T-helper 2 cell (primary cell): ENCODE measurements at regions not wholly inside any gene's neighbourhood (a gene's known extent, or its start where the extent isn't known, plus 50 kb on each side); places are given as distances from the start of the nearest gene placed in this dataset.

Source experiments
- DNase-seq, 5 experiments: peaks; one replicate each; pipeline versions ENCODE4 v3.0.0 to v3.0.0-alpha.2; 2012 to 2022

GRCh38 chr16:17847234-17847795 is 376.6 kb upstream of the XYLT1 start:
- no peak for DNase-seq

DNA sequence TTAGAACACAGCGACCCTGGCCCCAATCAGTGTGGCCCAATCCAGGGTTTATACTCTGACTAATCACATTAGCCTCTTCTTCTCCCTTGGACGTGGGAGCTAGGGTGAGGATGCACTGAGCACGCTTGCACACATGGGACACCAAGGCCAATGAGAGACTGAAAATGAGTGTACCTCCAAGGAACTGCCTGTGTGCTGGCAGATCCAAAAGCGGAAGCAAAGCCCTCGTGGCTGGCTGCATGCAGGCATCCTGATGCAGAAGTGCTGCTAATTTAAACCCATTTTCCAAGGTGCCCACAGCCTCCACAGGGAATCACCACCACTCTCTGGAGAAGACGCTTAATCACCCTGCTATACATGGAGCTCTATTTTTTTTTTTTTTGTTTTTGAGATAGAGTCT is 375.3 kb upstream of the XYLT1 start:
- no peak for DNase-seq

DNA sequence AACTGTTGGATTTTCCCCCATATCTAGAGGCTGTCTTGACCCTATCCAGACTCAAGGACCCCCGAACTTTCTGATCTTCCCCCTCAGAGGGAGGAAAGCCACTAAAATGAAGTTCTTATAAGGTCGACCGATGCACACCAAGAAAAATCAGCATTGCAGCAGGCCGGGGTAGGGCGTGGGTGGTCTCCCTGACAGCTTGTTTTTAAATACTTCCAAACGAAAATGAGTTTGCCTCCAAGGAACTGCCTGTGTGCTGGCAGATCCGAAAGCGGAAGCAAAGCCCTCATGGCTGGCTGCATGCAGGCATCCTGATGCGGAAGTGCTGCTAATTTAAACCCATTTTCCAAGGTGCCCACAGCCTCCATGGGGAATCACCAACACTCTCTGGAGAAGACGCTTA is 374.3 kb upstream of the XYLT1 start:
- DNase-seq = no peak

DNA sequence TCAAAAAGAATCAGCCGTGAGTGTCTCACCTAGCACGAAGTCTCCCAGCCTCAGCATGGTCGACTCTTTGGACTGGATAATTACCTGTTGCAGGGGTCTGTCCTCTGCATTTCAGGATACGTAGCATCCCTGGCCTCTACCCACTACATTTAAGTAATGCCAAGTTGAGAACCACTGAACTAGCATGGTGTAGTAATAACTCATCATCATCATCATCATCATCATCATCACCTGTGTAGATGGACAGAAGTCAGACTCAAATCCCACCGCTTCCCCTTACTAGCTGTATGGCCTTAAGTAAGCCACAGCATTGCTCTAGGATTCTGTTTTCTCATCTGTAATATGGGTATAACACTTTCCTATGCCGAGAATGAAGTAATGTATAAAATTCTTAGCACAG is 373.1 kb upstream of the XYLT1 start:
- no peak for DNase-seq

- no peak for DNase-seq
Observed at GRCh38 chr16:17839907-17840306, 369.1 kb upstream of the XYLT1 start.

- DNase-seq = no peak
Observed at GRCh38 chr16:17839272-17839671, 368.5 kb upstream of the XYLT1 start.

- DNase-seq = peak in 1 of 5 experiments; percentile 16
Observed at GRCh38 chr16:17836868-17837602, 366.3 kb upstream of the XYLT1 start.

DNA sequence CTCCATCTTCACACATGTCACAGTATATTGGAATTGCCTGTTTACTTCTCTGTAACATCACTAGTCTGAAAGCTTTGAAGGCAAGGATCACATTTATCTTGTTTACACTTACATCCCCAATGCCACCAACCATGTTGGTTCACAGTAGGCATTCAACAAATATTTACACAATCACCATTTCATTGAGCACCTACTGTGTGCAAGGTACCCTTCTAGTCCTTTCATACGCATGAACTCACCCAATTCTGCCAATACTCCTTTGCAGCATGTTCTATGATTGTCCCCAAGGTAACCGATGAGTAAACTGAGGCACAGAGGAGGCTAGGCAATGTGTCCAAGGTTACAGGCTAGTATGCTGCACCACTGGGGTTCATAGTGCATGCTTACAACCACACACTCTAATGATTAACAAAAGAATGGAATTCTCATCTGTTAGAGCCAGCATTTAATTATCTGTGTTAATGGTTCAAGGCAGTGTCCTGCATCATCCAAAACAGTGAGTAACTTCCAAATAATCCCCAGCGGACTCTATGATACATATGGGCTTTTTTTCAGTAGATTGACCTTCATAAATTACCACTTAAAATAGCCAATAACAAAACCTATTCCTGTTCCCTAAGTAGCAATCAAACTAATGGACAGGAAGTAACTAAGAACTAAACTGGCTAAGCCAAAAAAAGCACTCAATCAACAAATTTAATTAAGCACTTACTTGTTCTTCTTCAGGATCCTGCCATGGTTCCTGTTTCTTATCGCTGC is 364.5 kb upstream of the XYLT1 start:
- DNase-seq = no peak

DNA sequence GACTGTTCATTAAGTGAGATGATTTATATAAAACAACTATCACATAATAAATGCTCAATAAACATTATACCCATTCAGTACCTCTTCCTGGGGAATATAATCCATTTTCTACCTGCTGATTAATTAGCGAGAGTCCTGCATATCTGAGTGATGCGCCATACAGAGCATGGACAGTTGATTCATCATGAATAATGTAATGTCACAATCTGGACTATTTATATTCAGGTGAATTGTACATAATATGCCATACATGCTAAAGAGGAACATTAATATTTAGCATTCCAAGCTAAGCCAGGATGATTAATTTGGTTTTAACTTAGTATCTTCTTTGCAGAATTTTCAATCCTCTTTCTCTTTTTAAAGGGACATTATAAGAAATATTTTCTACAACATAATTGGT is 362.0 kb upstream of the XYLT1 start:
- no peak for DNase-seq

GRCh38 chr16:17831330-17831729 is 360.6 kb upstream of the XYLT1 start:
- DNase-seq = no peak

- no peak for DNase-seq
Observed at GRCh38 chr16:17830651-17831050, 359.9 kb upstream of the XYLT1 start.

- DNase-seq = no peak
Observed at GRCh38 chr16:17829811-17830210, 359.1 kb upstream of the XYLT1 start.

DNA sequence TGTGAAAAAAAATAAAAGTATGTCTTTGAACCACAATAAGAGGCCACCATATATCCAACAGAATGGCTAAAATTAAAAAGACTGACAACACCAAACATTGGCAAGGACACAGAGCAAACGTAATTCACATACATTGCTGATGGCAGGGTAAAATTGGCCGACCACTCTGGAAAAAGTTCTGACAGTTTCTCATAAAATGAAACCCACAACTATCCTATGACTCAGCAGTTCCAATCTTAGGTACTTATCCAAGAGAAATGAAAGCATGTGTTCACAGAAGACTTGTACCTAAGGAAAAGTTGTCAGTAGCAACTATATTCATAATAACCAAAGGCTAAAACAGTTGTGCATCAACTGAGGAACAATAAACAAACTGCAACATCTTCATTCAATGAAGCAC is 357.3 kb upstream of the XYLT1 start:
- no peak for DNase-seq

DNA sequence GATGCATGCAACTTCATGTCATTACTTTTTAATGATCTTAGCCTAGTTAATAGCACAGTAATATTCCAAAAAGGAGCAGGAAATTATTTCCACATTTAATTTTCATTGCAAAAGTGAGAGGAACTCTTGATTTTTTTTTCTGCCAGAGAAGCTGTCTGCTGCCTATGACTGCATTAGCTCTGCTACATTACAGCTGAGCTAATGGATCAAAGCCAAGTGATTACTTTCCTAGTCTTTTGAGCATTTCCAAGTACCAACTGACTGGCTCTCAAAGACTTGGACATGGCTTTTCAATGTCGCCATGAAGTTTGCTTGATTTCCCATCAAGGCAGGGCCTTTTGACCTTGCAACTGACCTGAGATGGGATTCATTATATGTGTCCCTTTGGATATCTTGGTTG is 356.6 kb upstream of the XYLT1 start:
- DNase-seq = no peak

DNA sequence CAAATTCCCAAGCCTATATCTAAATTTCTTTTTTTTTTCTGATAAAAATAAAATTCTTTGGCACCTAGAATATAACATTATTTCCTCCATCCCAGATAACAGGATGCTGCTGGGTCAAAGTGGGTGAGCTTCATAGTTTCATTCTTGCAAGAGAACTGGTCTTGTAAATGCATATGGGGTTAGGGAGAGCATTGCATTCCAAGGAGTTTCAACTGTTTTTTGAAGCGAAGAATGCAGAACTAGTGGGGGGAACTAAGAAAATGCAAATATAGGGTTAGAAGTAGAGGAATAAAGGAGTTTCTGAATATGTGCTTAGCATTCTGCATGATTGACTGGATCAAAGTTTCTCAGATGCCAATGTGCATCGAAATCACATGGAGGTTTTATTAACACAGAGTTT is 347.2 kb upstream of the XYLT1 start:
- no peak for DNase-seq

DNA sequence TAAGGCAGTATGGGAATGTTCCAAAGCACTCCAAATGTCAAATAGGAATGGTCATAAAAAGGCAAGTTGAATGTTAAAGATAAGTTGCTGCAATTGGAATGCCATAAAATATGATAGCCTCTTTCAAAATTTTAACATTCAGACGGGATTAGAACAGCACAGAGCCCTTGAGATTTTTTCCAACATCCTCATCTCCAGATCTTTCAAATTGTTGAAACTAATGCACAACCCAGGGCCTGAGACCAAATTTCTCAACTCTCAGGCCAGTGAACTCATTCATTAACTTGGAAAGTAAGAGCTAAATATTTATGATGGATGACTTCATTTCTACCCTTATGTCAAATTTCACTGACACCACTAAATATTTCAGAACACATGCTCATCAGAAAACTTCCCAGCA is 346.5 kb upstream of the XYLT1 start:
- no peak for DNase-seq

GRCh38 chr16:17812771-17813170 is 342.0 kb upstream of the XYLT1 start:
- no peak for DNase-seq

GRCh38 chr16:17804857-17805256 is 334.1 kb upstream of the XYLT1 start:
- DNase-seq = no peak

DNA sequence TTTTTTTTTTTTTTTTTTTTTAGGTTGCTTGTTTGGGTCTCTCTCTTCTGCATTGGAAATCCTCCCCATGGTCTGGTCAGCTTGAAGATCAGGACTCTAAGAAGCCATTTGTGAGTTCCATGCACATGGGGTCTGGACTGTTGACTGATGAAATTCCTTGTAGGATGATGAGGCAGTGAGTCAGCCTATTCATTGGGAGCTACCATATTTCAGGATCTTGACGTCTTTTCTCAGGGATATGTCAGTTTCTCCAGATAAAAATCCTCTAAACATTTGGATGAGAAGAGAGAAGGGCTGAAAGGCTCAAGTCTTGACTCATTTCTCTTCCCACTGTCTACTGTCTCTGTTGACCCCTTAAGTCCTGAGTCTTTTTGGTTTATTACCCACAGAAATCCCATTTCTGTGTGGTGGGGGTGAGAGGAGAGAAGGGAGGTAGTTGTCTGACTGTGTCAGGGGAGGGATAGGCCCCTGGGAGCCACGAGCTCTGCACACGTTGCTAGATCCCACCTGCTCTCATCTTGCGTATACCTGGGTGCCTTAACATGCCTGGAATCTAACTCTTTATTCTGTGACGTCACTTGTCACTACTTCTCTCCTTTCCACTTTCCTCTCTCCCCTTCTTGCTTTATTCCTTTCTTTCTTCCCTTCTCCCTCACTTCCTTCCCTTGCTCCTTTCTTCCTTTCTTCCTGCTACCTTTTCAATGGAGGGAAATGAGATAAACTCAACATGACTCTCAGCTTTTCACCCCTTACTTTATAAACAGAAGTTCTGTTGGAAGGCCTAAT is 333.1 kb upstream of the XYLT1 start:
- DNase-seq = no peak

GRCh38 chr16:17802571-17802970 is 331.8 kb upstream of the XYLT1 start:
- DNase-seq = no peak

DNA sequence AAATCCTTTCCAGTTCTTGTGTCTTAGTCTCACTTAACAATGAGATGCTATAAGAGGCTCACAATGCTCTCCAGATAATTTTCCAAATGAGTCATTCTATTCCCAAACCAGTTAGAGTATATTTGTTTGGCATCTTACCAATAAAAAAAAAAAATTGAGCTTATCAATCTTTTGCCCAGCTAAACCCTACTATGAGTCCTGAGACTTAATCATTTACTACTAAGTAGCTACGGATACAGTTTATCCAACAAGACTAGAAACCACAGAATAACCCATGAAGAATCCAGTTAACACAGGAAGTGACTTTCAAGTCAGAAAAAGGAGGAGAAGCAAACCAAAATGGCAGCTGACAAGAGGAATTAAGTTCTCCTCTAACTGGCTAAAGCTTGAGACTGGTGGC is 330.3 kb upstream of the XYLT1 start:
- no peak for DNase-seq

DNA sequence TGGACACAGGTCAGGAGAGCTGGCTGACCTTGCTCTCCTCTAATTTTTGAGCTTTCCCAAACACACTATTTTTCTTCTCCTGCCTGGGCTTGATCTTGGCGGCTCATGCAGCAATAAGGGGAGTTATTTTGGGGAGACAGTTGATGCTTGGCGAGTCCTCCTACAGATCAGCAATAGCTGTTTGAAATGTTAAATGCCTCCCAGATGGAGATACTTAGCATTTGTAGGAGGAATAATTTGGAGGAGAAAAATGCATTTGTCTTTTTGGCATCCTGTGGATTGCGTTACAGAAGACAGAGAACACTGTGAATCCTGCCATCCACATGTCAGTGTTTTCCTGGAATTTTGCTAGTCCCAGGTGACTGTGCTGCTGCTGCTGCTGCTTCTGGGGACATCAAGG is 328.0 kb upstream of the XYLT1 start:
- no peak for DNase-seq

DNA sequence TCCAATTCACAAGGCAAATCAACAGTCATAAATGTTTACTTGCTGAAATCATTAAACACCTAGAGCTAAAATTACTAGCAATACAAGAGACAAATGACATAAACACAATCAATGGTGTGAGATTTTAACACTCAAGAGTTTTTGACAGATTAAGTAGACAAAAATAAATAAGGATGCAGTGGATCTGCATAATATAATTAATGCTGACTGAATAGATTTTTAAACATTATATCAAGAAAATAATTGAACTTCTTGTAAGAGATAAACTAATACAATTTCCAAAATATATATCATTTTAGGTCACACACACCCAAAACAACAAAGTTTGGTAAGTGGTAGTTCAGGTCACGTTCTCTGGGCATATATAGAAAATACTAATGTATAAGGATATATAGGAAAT is 322.6 kb upstream of the XYLT1 start:
- no peak for DNase-seq
